Vagina (tissue), 2 donors: ENCODE measurements at regions not wholly inside any gene's neighbourhood (a gene's known extent, or its start where the extent isn't known, plus 50 kb on each side); places are given as distances from the start of the nearest gene placed in this dataset.

ENCODE experiments used
- POLR2AphosphoS5 ChIP-seq, 2 donors: sonication (generic); formaldehyde crosslinking; IDR thresholded peaks; one replicate each; pipeline ENCODE4 v1.9.0; 2017; ENCODE audit warnings: antibody characterized with exemption in 2 of 2, mild to moderate bottlenecking in 2 of 2, low read depth in 1 of 2; ENCODE audit not compliant: insufficient read depth in 1 of 2
- TF ChIP-seq, protein P1 (sequence below), 3 experiments: fragments of 450-650 bp in 2 of 3; fragments of 200-600 bp in 1 of 3; sonication (generic) in 1 of 3; IDR thresholded peaks; one replicate each; pipeline ENCODE4 v1.5.1; 2017 to 2019; ENCODE audit warnings: antibody characterized with exemption in 3 of 3, mild to moderate bottlenecking in 2 of 3, moderate library complexity in 2 of 3

GRCh38 chr3:124281453-124282316 is 289.8 kb upstream of the ROPN1 start:
- TF ChIP-seq POLR2AphosphoS5 (IDR thresholded peaks at IDR 0.05; ENCODE audit: insufficient read depth in 1 of 2, low read depth in 1 of 2): no peak
- TF ChIP-seq, protein P1, sequence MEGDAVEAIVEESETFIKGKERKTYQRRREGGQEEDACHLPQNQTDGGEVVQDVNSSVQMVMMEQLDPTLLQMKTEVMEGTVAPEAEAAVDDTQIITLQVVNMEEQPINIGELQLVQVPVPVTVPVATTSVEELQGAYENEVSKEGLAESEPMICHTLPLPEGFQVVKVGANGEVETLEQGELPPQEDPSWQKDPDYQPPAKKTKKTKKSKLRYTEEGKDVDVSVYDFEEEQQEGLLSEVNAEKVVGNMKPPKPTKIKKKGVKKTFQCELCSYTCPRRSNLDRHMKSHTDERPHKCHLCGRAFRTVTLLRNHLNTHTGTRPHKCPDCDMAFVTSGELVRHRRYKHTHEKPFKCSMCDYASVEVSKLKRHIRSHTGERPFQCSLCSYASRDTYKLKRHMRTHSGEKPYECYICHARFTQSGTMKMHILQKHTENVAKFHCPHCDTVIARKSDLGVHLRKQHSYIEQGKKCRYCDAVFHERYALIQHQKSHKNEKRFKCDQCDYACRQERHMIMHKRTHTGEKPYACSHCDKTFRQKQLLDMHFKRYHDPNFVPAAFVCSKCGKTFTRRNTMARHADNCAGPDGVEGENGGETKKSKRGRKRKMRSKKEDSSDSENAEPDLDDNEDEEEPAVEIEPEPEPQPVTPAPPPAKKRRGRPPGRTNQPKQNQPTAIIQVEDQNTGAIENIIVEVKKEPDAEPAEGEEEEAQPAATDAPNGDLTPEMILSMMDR (IDR thresholded peaks at IDR 0.05): peak; percentile 29 to 40 (median 30)
